Posterior vena cava (tissue), 2 donors: ENCODE measurements at regions not wholly inside any gene's neighbourhood (a gene's known extent, or its start where the extent isn't known, plus 50 kb on each side); places are given as distances from the start of the nearest gene placed in this dataset.
"Not testable (repeated sequence)": the region's sequence is repeated elsewhere in the genome, so short reads cannot be mapped to it uniquely, and the experiment has no call there.

Experiments
- DNase-seq: peaks from one replicate; pipeline ENCODE4 v3.0.0-alpha.2; 2020; ENCODE audit warnings: low spot score
- intact Hi-C, 2 donors: fragments of 100-400 bp; cut with DNase I; formaldehyde crosslinking; loops; one replicate each; pipeline versions ENCODE4 v1.14.1 to v1.14.2; 2022 to 2023
- donor health status: DM: yes; HTN: yes; CAD: no.
- donor health status: DM: yes; HTN: yes; CAD: no.

DNA sequence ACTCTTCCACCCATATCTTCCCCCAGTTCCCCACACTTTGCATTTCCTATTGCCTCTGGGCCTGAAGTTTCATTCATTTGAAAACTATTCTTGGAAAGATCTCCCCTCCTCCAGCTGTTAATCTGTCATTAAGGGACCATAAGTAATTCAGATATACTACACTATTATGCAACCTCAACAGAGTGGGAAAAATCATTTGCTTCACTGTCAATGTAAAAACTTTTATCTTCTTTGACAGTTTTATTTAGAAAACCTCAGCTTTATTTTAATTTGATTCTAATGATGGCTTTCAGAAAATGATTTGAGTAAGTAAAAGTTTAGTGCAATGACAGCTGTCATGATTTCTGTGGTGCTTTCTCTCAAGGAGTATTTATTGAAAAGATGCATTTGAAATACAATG, 435.3 kb upstream of the KCNMB2 start:
- intact Hi-C loops: no loop called here
- no peak for DNase-seq

DNA sequence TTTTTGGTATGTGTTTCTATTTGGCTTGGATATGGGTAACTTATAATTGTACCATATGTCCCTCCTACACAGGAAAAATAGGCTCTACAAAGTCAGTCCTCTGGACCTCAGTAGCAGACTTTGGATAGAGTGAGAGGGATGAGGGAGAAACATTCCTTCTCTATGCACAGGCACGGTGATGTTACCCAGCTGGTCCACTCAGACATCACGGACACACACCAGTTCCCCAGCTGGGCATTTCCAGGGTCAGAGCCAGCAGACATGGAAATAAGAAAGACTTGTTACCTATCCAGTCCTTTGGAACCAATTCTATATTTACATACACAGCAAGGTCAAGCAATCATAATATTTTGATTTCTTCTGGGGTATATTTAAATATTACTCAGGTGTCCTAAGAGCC, 433.1 kb upstream of the KCNMB2 start:
- intact Hi-C loops: no loop called here
- no peak for DNase-seq

- intact Hi-C loops: no loop called here
- no peak for DNase-seq
Measured at GRCh38 chr3:178107804-178108203, 428.4 kb upstream of the KCNMB2 start.

- intact Hi-C loops: no loop called here
- DNase-seq: no peak
Measured at GRCh38 chr3:178109691-178110090, 426.5 kb upstream of the KCNMB2 start.

GRCh38 chr3:178112134-178112533, 424.1 kb upstream of the KCNMB2 start:
- intact Hi-C loops: no loop called here
- DNase-seq: no peak

GRCh38 chr3:178112552-178112951, 423.7 kb upstream of the KCNMB2 start:
- intact Hi-C loops, DNase-seq: not testable (repeated sequence)

GRCh38 chr3:178117641-178118040, 418.6 kb upstream of the KCNMB2 start:
- intact Hi-C loops: no loop called here
- no peak for DNase-seq

DNA sequence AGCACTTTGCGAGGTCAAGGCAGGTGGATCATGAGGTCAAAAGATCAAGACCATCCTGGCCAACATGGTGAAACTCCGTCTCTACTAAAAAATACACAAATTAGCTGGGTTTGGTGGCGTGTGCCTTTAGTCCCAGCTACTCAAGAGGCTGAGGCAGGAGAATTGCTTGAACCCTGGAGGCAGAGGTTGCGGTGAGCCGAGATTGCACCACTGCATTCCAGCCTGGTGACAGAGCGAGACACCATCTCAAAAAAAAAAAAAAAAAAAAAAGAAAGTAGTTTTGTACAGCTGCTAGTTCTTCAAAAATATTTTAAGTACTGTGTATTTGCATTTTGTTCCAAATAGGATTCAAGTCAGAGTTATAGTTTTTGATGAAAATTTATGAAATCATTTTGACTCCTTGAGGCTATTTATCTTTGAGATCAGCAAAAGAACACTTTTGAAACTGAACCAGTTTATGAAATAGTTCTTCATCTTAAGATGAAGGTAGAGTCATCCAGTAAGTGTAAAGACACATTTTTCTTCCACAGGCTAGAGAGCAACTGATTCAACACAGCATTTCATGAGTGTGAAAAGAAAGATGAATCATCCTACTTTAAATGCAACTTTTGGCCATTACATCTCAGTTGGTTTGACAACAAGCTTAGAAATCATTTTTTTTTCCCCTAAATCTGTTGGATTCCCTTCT, 416.5 kb upstream of the KCNMB2 start:
- peak; percentile 81 for DNase-seq
- intact Hi-C loops: not testable (repeated sequence)

DNA sequence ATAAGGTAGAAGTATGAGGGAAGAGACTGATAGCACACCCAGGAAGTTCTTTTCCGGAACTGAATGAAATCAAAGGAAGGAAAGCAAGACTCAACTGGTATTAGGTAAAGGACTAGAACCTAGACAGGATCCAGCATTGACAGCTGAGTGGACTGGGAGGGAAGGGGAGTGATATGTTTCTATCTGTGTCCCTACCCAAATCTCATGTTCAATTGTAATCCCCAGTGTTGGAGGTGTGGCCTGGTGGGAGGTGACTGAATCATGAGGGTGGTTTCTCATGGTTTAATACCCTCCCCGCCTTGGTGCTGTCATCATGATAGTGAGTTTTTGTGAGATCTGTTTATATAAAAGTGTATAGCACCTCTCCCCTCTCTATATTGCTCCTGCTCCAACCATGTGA, 415.9 kb upstream of the KCNMB2 start:
- no peak for DNase-seq
- intact Hi-C loops: no loop called here

DNA sequence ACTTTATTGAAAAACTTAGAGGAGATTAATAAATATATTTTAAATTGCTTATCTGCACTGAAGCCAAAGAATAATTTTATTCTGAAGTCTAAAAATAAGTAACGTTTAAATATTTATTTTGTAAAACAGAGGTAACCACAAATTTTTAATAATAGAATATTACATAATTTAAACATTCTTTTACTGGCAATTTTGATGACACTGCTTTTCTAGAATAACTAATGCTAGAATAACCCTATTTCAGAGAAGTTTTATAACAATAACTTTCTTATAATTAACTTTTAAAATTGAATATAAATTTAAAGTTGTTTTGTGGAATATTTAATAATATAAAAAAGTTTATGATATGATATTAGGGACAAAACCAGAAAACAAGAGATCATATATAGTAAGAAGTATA, 409.6 kb upstream of the KCNMB2 start:
- no peak for DNase-seq
- intact Hi-C loops: no loop called here

- intact Hi-C loops: no loop called here
Measured at GRCh38 chr3:178127221-178127620, 409.0 kb upstream of the KCNMB2 start.

GRCh38 chr3:178129109-178129508, 407.1 kb upstream of the KCNMB2 start:
- no peak for DNase-seq
- intact Hi-C loops: no loop called here

More at GRCh38 chr3:178127221-178127620, 409.0 kb upstream of the KCNMB2 start:
- DNase-seq: no peak

DNA sequence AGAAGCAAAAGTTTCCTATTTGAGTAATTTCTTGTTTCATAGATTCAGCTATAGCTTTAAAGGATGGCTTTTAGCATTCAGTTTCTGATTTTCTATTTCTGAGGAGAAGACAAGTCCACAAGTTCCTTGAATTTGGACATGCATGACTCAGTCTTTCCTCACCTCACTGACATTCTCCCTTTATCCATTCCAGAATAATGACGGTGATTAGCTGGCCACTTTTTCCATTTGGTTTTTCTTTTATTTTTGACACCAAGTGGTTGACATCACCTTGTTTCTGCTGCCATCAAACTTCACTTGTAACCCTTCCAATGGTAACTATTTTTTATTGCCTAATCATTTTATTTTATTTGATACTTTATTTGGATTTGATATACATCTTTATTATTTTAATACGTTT, 404.4 kb upstream of the KCNMB2 start:
- DNase-seq: no peak
- intact Hi-C loops: no loop called here

- intact Hi-C loops: no loop called here
- DNase-seq: no peak
Measured at GRCh38 chr3:178137206-178137605, 399.0 kb upstream of the KCNMB2 start.

- intact Hi-C loops: no loop called here
- no peak for DNase-seq
Measured at GRCh38 chr3:178137831-178138230, 398.4 kb upstream of the KCNMB2 start.

- intact Hi-C loops: no loop called here
Measured at GRCh38 chr3:178139116-178139515, 397.1 kb upstream of the KCNMB2 start.

DNA sequence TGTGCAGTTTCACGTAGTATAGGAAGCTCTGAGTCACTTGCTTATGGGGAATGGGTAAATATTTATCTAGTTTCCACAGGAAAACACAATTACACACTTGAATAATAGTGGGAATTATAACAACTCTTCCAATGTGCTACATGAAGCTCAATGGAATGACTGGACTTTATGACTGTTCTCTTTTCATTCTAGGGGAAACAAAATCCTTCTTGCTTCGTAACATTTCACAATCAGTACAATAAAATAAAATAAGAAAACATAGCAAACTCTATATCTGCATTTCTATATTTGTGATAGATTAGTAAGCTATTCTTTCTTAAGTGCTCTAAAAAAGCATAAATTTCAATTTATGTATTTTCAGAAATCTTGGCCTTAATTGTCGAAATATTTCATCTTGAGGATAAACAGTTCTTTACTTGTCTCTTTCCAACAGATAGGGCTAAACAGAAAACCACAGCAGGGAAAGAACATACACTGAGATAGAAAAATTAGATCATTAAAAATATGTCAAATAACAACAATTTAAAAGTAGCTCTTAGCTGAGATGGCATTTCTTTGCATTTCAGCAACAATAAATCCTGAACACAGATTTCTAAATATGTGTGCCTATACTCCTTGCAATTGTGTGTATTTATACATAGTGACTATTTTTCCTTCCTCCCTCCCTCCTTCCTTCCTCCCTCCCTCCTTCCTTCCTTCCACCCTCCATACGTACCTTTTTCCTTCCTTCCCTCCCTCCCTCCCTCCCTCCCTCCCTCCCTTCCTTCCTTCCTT, 395.5 kb upstream of the KCNMB2 start:
- DNase-seq: no peak
- intact Hi-C loops: no loop called here

More at GRCh38 chr3:178139116-178139515, 397.1 kb upstream of the KCNMB2 start:
- no peak for DNase-seq

GRCh38 chr3:178141305-178141684, 394.9 kb upstream of the KCNMB2 start:
- DNase-seq, intact Hi-C loops: not testable (repeated sequence)

DNA sequence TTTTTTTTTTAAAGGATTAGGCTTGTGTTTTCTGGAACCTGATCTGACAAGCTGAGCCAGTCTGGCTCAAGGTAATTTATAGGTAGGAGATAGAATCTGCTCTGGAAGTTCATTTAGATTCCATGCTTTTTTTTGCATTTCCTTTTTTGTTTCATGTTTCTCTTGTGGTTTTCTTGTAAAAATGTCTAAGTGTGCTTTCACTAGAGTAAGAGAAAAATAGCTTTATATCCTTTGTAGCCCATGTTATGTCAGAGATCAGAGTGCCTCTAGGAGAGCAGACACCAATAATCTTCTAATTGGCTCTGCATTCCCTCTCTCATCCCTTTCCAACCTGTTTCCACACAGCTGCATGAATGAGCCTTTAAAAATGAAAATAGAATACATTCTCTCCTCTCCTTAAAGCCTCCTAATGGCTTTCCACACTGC, 389.8 kb upstream of the KCNMB2 start:
- intact Hi-C loops: no loop called here
- no peak for DNase-seq

- intact Hi-C loops: no loop called here
- no peak for DNase-seq
Measured at GRCh38 chr3:178147001-178147400, 389.2 kb upstream of the KCNMB2 start.
